Prostate gland (tissue), 2 donors: ENCODE measurements at regions not wholly inside any gene's neighbourhood (a gene's known extent, or its start where the extent isn't known, plus 50 kb on each side); places are given as distances from the start of the nearest gene placed in this dataset.
A peak's percentile ranks its signal among the peaks of the same experiment; 100 is the strongest.

ENCODE experiments used
- DNase-seq: peaks from one replicate; pipeline ENCODE4 v3.0.0-alpha.2; 2019; ENCODE audit warnings: low spot score
- H3K27ac ChIP-seq, 2 donors: fragments of 200-600 bp; sonication (generic); 2 replicates each; pipeline ENCODE4 v1.5.1; 2017 to 2019
- H3K27me3 ChIP-seq: fragments of 200-600 bp; sonication (generic); replicated peaks from 2 replicates; pipeline ENCODE4 v1.5.1; 2019; ENCODE audit not compliant: insufficient read depth
- H3K36me3 ChIP-seq, 2 donors: fragments of 200-600 bp; sonication (generic); 1 replicate in 1 of 2; 2 replicates in 1 of 2; pipeline versions ENCODE4 v1.5.1 to v1.8.1; 2017 to 2019
- H3K4me1 ChIP-seq: fragments of 200-600 bp; sonication (generic); replicated peaks from 2 replicates; pipeline ENCODE4 v1.5.1; 2019
- H3K4me3 ChIP-seq, 2 donors: fragments of 200-600 bp; sonication (generic); 2 replicates each; pipeline ENCODE4 v1.5.1; 2017 to 2019
- H3K9me3 ChIP-seq: fragments of 200-600 bp; sonication (generic); 2 replicates; pipeline ENCODE4 v1.5.1; 2017
- CTCF ChIP-seq, 4 experiments: fragments of 200-600 bp in 2 of 4; fragments of 450-650 bp in 2 of 4; sonication (generic) in 2 of 4; IDR thresholded peaks; 1 replicate in 3 of 4; 2 replicates in 1 of 4; pipeline ENCODE4 v1.5.1; 2016 to 2019; ENCODE audit warnings: antibody characterized with exemption in 4 of 4, mild to moderate bottlenecking in 2 of 4, moderate library complexity in 2 of 4
- POLR2A ChIP-seq: fragments of 450-650 bp; IDR thresholded peaks from one replicate; pipeline ENCODE4 v1.6.1; 2016; ENCODE audit warnings: antibody characterized with exemption, mild to moderate bottlenecking
- POLR2AphosphoS5 ChIP-seq: sonication (generic); formaldehyde crosslinking; IDR thresholded peaks from one replicate; pipeline ENCODE4 v1.6.1; 2017; ENCODE audit warnings: antibody characterized with exemption
- WGBS: methylation state at CpG from one replicate; pipeline ENCODE4 v1.1.5; 2018; 5-methylcytosine and 5-hydroxymethylcytosine counted together
- intact Hi-C: fragments of 100-400 bp; cut with DNase I; formaldehyde crosslinking; loops from one replicate; pipeline ENCODE4 v1.14.2; 2022

GRCh38 chr11:57116654-57117053, 65.1 kb upstream of the LRRC55 start:
- Histone ChIP-seq H3K4me3 (no peak overlapping the region), H3K27ac (no peak overlapping the region), H3K9me3 (no peaks in the 10 kb centered on the region), H3K4me1 (no peaks in the 10 kb centered on the region), H3K27me3 (no peaks in the 10 kb centered on the region), H3K36me3 (no peaks in the 10 kb centered on the region)
- TF ChIP-seq CTCF (IDR thresholded peaks at IDR 0.05) (peak in 3 of 4 experiments; percentile 9 to 45 (median 39)), POLR2A (no peak), POLR2AphosphoS5 (no peak)
- DNase-seq, result no peak
- intact Hi-C loops, result loop anchor here (10.0 kb wide), 1 partner anchor 128 kb away; no protein-coding TSS in a partner anchor
- 72% methylated on average over 5 of the region's 5 CpGs for WGBS

GRCh38 chr11:57120192-57120965, 61.4 kb upstream of the LRRC55 start:
- no peaks in the 10 kb centered on the region for H3K36me3 ChIP-seq
- no peak for DNase-seq
- intact Hi-C loops, result no loop called here
- no peak overlapping the region for H3K4me3 ChIP-seq
- H3K4me1 ChIP-seq, result no peaks in the 10 kb centered on the region
- TF ChIP-seq CTCF (IDR thresholded peaks at IDR 0.05) (no peak), POLR2A (no peak), POLR2AphosphoS5 (no peak)
- H3K27ac ChIP-seq, result no peak overlapping the region
- 90% methylated on average over 3 of the region's 3 CpGs for WGBS
- H3K27me3 ChIP-seq, result no peaks in the 10 kb centered on the region
- H3K9me3 ChIP-seq, result no peaks in the 10 kb centered on the region

GRCh38 chr11:57121996-57122395, 59.8 kb upstream of the LRRC55 start:
- TF ChIP-seq POLR2A (no peak), POLR2AphosphoS5 (no peak), CTCF (IDR thresholded peaks at IDR 0.05) (no peak)

GRCh38 chr11:57123590-57123989, 58.2 kb upstream of the LRRC55 start:
- intact Hi-C loops, result no loop called here
- no peak for TF ChIP-seq POLR2AphosphoS5
- no peak for TF ChIP-seq POLR2A
- no peak for TF ChIP-seq CTCF (IDR thresholded peaks at IDR 0.05)
- H3K27ac ChIP-seq, result no peak overlapping the region
- H3K4me1 ChIP-seq, result no peaks in the 10 kb centered on the region
- H3K36me3 ChIP-seq, result no peaks in the 10 kb centered on the region
- no peak overlapping the region for H3K4me3 ChIP-seq
- no peak for DNase-seq
- 60% methylated on average over 9 of the region's 9 CpGs for WGBS
- H3K27me3 ChIP-seq, result no peaks in the 10 kb centered on the region
- no peaks in the 10 kb centered on the region for H3K9me3 ChIP-seq

More at GRCh38 chr11:57121996-57122395, 59.8 kb upstream of the LRRC55 start:
- Histone ChIP-seq H3K27ac (no peak overlapping the region), H3K4me1 (no peaks in the 10 kb centered on the region), H3K27me3 (no peaks in the 10 kb centered on the region), H3K36me3 (no peaks in the 10 kb centered on the region), H3K4me3 (no peak overlapping the region), H3K9me3 (no peaks in the 10 kb centered on the region)
- 72% methylated on average over 1 of the region's 1 CpG for WGBS
- intact Hi-C loops, result no loop called here
- no peak for DNase-seq

GRCh38 chr11:57124505-57124904, 57.2 kb upstream of the LRRC55 start:
- H3K36me3 ChIP-seq, result no peaks in the 10 kb centered on the region
- no peak for DNase-seq
- H3K27ac ChIP-seq, result no peak overlapping the region
- H3K4me1 ChIP-seq, result no peaks in the 10 kb centered on the region
- no peaks in the 10 kb centered on the region for H3K9me3 ChIP-seq
- no peak overlapping the region for H3K4me3 ChIP-seq
- H3K27me3 ChIP-seq, result no peaks in the 10 kb centered on the region
- intact Hi-C loops, result no loop called here
- TF ChIP-seq CTCF (IDR thresholded peaks at IDR 0.05) (no peak), POLR2A (no peak), POLR2AphosphoS5 (no peak)
- WGBS, result 54% methylated on average over 7 of the region's 7 CpGs
